HG02642 (cell line): ENCODE measurements at regions not wholly inside any gene's neighbourhood (a gene's known extent, or its start where the extent isn't known, plus 50 kb on each side); places are given as distances from the start of the nearest gene placed in this dataset.

Experiments
- ATAC-seq: cut with Tn5 transposase; IDR thresholded peaks from one replicate; pipeline ENCODE4 v1.9.1; 2021; ENCODE audit warnings: mild to moderate bottlenecking; ENCODE audit not compliant: unreplicated experiment, poor library complexity

- ATAC-seq = no peak
Observed at GRCh38 chr10:109428775-109429491, 494.4 kb downstream of the XPNPEP1 start.

- ATAC-seq = no peak
Observed at GRCh38 chr10:109427411-109427810, 495.9 kb downstream of the XPNPEP1 start.

- ATAC-seq = no peak
Observed at GRCh38 chr10:109426987-109427386, 496.3 kb downstream of the XPNPEP1 start.

GRCh38 chr10:109418795-109419194 is 504.5 kb downstream of the XPNPEP1 start:
- no peak for ATAC-seq

- no peak for ATAC-seq
Observed at GRCh38 chr10:109417803-109418202, 505.5 kb downstream of the XPNPEP1 start.

- no peak for ATAC-seq
Observed at GRCh38 chr10:109412353-109412752, 511.0 kb downstream of the XPNPEP1 start.

- ATAC-seq = no peak
Observed at GRCh38 chr10:109411917-109412316, 511.4 kb downstream of the XPNPEP1 start.

- ATAC-seq = no peak
Observed at GRCh38 chr10:109405338-109405737, 518.0 kb downstream of the XPNPEP1 start.

- ATAC-seq = no peak
Observed at GRCh38 chr10:109403551-109403950, 519.8 kb downstream of the XPNPEP1 start.

- no peak for ATAC-seq
Observed at GRCh38 chr10:109393425-109393824, 529.9 kb downstream of the XPNPEP1 start.

- no peak for ATAC-seq
Observed at GRCh38 chr10:109386921-109387320, 536.4 kb downstream of the XPNPEP1 start.

- ATAC-seq = no peak
Observed at GRCh38 chr10:109386101-109386500, 537.2 kb downstream of the XPNPEP1 start.

- no peak for ATAC-seq
Observed at GRCh38 chr10:109379186-109379585, 544.1 kb downstream of the XPNPEP1 start.

GRCh38 chr10:109374215-109374614 is 549.1 kb downstream of the XPNPEP1 start:
- no peak for ATAC-seq

GRCh38 chr10:109359316-109359715 is 564.0 kb downstream of the XPNPEP1 start:
- ATAC-seq = no peak

- ATAC-seq = no peak
Observed at GRCh38 chr10:109358325-109358724, 565.0 kb downstream of the XPNPEP1 start.

GRCh38 chr10:109348324-109348723 is 575.0 kb downstream of the XPNPEP1 start:
- no peak for ATAC-seq

- no peak for ATAC-seq
Observed at GRCh38 chr10:109343293-109343692, 580.0 kb downstream of the XPNPEP1 start.

GRCh38 chr10:109341986-109342385 is 581.3 kb downstream of the XPNPEP1 start:
- no peak for ATAC-seq

GRCh38 chr10:109328001-109328400 is 595.3 kb downstream of the XPNPEP1 start:
- no peak for ATAC-seq

GRCh38 chr10:109327266-109327665 is 596.0 kb downstream of the XPNPEP1 start:
- no peak for ATAC-seq

- no peak for ATAC-seq
Observed at GRCh38 chr10:109324721-109325120, 598.6 kb downstream of the XPNPEP1 start.
